Stomach (tissue), 4 donors: ENCODE measurements at regions not wholly inside any gene's neighbourhood (a gene's known extent, or its start where the extent isn't known, plus 50 kb on each side); places are given as distances from the start of the nearest gene placed in this dataset.
"Not testable (repeated sequence)": the region's sequence is repeated elsewhere in the genome, so short reads cannot be mapped to it uniquely, and the experiment has no call there.

Experiments used
- CTCF ChIP-seq, 7 experiments: fragments of 450-650 bp in 4 of 7; fragments of 200-600 bp in 3 of 7; sonication (generic) in 3 of 7; IDR thresholded peaks; one replicate each; pipeline ENCODE4 v1.5.1; 2016 to 2019; ENCODE audit warnings: antibody characterized with exemption in 7 of 7, control low read depth in 2 of 7, mild to moderate bottlenecking in 1 of 7
- POLR2A ChIP-seq, 4 donors: fragments of 450-650 bp; IDR thresholded peaks; one replicate each; pipeline ENCODE4 v1.6.1; 2016; ENCODE audit warnings: antibody characterized with exemption in 4 of 4, control low read depth in 2 of 4, mild to moderate bottlenecking in 1 of 4, moderate library complexity in 1 of 4

DNA sequence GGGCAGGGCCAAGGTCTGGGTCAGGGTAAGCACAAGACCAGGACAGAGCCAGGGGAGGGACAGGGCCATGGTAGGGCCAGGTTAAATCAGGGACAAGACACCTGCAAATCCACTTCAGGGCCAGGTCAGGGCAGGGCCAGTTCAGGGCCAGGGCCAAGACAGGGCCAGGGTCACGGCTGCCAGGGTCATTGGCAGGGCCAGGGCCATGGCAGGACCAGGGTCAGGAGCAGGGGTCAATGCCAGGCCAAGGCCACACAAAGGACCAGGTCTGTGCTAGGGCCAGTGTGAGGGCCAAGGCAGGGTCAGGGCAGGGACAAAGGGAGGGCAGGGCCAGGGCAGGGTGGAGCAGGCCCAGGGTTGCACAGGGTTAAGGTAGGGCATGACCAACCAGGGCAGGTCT lies 399.2 kb downstream of the GOLGA6L6 start:
- not testable (repeated sequence) for TF ChIP-seq CTCF, POLR2A (IDR thresholded peaks at IDR 0.05)
